ENCODE measurements at regions not wholly inside any gene's neighbourhood (a gene's known extent, or its start where the extent isn't known, plus 50 kb on each side); places are given as distances from the start of the nearest gene placed in this dataset.

DNA sequence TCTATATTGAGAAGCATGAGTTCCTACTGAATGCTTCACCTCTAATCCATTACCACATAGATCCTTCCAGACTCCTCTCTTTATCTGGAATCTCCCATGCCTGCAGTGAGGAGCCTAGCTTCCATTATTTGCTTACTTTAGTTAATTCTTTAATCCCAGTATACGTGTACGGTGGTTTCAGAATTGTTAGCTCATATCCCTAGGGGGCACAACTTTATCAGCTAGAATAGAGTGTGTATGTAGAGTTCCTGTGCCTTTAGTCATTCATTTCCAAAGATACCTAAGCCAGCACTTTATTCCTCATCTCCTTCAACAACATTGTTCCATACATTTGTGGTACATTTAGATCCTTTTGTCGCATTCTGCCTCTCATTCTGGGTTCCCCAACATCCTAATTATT is 226.0 kb downstream of the TJP1 start:
- TF ChIP-seq, protein P1, sequence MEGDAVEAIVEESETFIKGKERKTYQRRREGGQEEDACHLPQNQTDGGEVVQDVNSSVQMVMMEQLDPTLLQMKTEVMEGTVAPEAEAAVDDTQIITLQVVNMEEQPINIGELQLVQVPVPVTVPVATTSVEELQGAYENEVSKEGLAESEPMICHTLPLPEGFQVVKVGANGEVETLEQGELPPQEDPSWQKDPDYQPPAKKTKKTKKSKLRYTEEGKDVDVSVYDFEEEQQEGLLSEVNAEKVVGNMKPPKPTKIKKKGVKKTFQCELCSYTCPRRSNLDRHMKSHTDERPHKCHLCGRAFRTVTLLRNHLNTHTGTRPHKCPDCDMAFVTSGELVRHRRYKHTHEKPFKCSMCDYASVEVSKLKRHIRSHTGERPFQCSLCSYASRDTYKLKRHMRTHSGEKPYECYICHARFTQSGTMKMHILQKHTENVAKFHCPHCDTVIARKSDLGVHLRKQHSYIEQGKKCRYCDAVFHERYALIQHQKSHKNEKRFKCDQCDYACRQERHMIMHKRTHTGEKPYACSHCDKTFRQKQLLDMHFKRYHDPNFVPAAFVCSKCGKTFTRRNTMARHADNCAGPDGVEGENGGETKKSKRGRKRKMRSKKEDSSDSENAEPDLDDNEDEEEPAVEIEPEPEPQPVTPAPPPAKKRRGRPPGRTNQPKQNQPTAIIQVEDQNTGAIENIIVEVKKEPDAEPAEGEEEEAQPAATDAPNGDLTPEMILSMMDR (conservative IDR thresholded peaks at IDR 0.05; ENCODE audit: low read depth, low read length), result peak; percentile 44
- no peak for TF ChIP-seq MAZ (IDR thresholded peaks at IDR 0.05; ENCODE audit: borderline replicate concordance, low read depth, low read length)
- TF ChIP-seq POLR2A (IDR thresholded peaks at IDR 0.05; ENCODE audit: low read depth, low read length), result no peak
- TF ChIP-seq, protein P2, sequence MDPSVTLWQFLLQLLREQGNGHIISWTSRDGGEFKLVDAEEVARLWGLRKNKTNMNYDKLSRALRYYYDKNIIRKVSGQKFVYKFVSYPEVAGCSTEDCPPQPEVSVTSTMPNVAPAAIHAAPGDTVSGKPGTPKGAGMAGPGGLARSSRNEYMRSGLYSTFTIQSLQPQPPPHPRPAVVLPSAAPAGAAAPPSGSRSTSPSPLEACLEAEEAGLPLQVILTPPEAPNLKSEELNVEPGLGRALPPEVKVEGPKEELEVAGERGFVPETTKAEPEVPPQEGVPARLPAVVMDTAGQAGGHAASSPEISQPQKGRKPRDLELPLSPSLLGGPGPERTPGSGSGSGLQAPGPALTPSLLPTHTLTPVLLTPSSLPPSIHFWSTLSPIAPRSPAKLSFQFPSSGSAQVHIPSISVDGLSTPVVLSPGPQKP (IDR thresholded peaks at IDR 0.05; ENCODE audit: borderline replicate concordance, low read depth, low read length), result no peak
- TF ChIP-seq FOS (IDR thresholded peaks at IDR 0.05; ENCODE audit: low read depth, low read length), result no peak
- TF ChIP-seq, protein P3, sequence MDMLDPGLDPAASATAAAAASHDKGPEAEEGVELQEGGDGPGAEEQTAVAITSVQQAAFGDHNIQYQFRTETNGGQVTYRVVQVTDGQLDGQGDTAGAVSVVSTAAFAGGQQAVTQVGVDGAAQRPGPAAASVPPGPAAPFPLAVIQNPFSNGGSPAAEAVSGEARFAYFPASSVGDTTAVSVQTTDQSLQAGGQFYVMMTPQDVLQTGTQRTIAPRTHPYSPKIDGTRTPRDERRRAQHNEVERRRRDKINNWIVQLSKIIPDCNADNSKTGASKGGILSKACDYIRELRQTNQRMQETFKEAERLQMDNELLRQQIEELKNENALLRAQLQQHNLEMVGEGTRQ (IDR thresholded peaks at IDR 0.05; ENCODE audit: low read depth, low read length), result no peak
- no peak for TF ChIP-seq BHLHE40 (IDR thresholded peaks at IDR 0.05; ENCODE audit: low read depth, low read length)
- TF ChIP-seq MAFK (IDR thresholded peaks at IDR 0.05; ENCODE audit: low read depth, low read length), result no peak
- peak; percentile 48 for TF ChIP-seq RAD21 (IDR thresholded peaks at IDR 0.05; ENCODE audit: low read length)
- TF ChIP-seq RFX5 (IDR thresholded peaks at IDR 0.05; ENCODE audit: low read depth, low read length), result no peak
- no peak for TF ChIP-seq CEBPB (IDR thresholded peaks at IDR 0.05; ENCODE audit: low read depth, low read length)
